Progenitor cell of endocrine pancreas (in vitro differentiated cells): ENCODE measurements at regions not wholly inside any gene's neighbourhood (a gene's known extent, or its start where the extent isn't known, plus 50 kb on each side); places are given as distances from the start of the nearest gene placed in this dataset.

ENCODE experiments used
- DNase-seq: peaks from one replicate; pipeline ENCODE4 v3.0.0; 2021; ENCODE audit warnings: low spot score; ENCODE audit not compliant: unreplicated experiment
- H3K27ac Mint-ChIP-seq: 2 replicates; pipeline ENCODE4 v1.8.0; 2021; ENCODE audit warnings: mild to moderate bottlenecking, moderate library complexity, mixed read lengths
- H3K27me3 Mint-ChIP-seq: 2 replicates; pipeline ENCODE4 v1.8.0; 2021; ENCODE audit warnings: mixed read lengths
- H3K36me3 Mint-ChIP-seq: 2 replicates; pipeline ENCODE4 v1.8.0; 2022; ENCODE audit warnings: mixed read lengths; ENCODE audit not compliant: insufficient read depth
- H3K4me1 Mint-ChIP-seq: 2 replicates; pipeline ENCODE4 v1.8.0; 2021; ENCODE audit warnings: low read depth, mixed read lengths
- H3K4me3 Mint-ChIP-seq: 2 replicates; pipeline ENCODE4 v1.8.0; 2021; ENCODE audit warnings: low read depth, mild to moderate bottlenecking, moderate library complexity, mixed read lengths
- H3K9me3 Mint-ChIP-seq: 2 replicates; pipeline ENCODE4 v1.8.0; 2021; ENCODE audit warnings: low read depth, mixed read lengths
- TF ChIP-seq, protein P1 (sequence below): fragments of 200-600 bp; sonication (generic); IDR thresholded peaks from one replicate; pipeline ENCODE4 v1.5.0; 2021; ENCODE audit warnings: antibody characterized with exemption, mild to moderate bottlenecking; ENCODE audit not compliant: unreplicated experiment

DNA sequence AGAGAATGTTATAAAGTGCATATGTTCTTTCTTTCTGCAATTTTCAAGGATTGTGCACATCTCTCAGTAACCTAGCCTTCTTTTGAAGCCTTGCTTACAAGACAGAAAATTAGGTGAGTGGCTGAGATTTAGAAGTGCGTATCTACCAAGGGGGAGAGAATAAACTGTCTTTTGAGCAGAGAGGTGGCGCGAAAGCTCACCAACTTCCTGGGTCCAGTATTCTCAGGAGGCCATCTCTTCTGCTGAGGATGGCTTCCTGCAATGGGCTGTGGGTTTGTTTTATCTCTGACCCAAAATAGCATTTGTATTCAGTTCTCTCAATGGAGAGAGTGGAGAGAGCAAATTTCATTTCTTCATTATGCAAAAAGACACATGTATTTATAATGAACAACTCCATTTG, 75.4 kb upstream of the RPS23 start:
- no peaks in the 10 kb centered on the region for H3K9me3 Mint-ChIP-seq
- TF ChIP-seq, protein P1, sequence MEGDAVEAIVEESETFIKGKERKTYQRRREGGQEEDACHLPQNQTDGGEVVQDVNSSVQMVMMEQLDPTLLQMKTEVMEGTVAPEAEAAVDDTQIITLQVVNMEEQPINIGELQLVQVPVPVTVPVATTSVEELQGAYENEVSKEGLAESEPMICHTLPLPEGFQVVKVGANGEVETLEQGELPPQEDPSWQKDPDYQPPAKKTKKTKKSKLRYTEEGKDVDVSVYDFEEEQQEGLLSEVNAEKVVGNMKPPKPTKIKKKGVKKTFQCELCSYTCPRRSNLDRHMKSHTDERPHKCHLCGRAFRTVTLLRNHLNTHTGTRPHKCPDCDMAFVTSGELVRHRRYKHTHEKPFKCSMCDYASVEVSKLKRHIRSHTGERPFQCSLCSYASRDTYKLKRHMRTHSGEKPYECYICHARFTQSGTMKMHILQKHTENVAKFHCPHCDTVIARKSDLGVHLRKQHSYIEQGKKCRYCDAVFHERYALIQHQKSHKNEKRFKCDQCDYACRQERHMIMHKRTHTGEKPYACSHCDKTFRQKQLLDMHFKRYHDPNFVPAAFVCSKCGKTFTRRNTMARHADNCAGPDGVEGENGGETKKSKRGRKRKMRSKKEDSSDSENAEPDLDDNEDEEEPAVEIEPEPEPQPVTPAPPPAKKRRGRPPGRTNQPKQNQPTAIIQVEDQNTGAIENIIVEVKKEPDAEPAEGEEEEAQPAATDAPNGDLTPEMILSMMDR: no peak
- no peak overlapping the region for H3K4me3 Mint-ChIP-seq
- no peaks in the 10 kb centered on the region for H3K36me3 Mint-ChIP-seq
- peaks cover 6% of the 10 kb centered on the region for H3K4me1 Mint-ChIP-seq
- H3K27ac Mint-ChIP-seq: no peak overlapping the region
- no peak for DNase-seq
- peaks cover 28% of the 10 kb centered on the region for H3K27me3 Mint-ChIP-seq

DNA sequence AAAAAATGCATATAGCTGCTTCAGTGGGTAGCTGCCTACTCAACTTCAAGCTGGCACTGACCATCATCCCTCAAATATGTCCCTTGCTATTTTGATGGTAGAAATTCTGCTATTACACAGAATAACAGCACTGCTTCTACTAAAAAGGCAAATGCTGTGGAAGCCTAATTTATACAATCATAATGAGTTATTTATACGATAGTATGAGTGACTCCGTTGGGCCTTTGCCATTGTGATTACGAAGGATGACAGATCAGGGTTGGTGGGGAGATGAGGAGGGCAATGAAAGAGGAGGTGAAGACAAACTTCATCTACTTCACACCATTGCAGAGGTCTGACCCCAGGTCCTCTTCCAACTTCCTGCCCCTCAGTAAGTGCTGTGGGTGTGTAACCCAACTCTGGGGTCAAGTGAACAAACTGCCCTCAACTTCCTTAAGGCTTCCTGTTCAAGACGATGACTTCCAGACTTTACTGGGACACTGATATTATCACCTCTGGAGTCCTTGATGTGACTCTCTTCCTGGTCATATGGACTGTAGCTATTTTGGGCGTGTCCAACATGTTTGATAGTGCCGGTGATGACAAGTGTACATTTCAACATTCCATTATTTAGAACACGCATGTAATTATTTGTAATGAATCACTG, 74.1 kb upstream of the RPS23 start:
- Mint-ChIP-seq H3K27ac (no peak overlapping the region), H3K4me3 (no peak overlapping the region), H3K36me3 (no peaks in the 10 kb centered on the region), H3K9me3 (no peaks in the 10 kb centered on the region), H3K27me3 (peaks cover 31% of the 10 kb centered on the region), H3K4me1 (peaks cover 7% of the 10 kb centered on the region)
- no peak for DNase-seq
- TF ChIP-seq, protein P1: no peak

DNA sequence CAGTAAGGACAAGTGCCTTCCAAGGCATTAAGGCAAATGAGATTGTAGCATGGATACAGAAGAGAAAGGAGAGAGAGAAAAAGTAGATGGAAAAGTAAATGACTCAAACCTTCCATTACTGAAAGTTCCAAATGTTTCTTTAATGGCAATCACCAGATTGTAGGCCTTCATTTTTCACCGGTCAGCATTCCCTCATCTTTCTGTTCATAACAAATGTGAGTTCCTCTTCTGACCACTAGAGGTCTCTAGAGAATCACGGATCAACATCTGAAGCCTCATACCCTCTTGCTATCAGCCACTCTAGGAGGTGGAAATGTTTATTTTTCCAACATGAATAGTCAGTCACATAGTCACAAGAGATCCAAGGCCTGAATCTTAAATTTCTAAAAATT, 73.6 kb upstream of the RPS23 start:
- peaks cover 10% of the 10 kb centered on the region for H3K4me1 Mint-ChIP-seq
- H3K4me3 Mint-ChIP-seq: no peak overlapping the region
- DNase-seq: no peak
- H3K36me3 Mint-ChIP-seq: no peaks in the 10 kb centered on the region
- H3K9me3 Mint-ChIP-seq: no peaks in the 10 kb centered on the region
- no peak overlapping the region for H3K27ac Mint-ChIP-seq
- TF ChIP-seq, protein P1: peak; percentile 77
- peaks cover 32% of the 10 kb centered on the region for H3K27me3 Mint-ChIP-seq

DNA sequence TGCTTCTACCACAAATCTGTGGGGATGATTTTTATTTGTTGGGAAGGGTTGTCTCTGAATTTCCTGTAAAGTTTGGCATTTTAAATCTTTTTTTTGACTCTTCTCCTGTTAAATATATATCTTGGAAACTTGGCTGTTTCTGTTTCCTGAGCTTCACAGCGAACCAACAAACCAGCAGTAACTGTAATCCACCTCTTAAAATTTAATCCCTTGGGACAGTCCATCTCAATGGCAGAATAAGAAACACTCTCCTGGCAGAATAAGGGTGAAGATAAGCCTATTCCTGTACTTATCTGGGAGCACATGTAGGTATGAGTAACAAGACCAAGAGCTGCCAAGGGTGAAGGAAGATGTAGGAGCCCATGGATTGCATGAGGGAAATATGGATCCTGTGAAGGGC, 73.1 kb upstream of the RPS23 start:
- Mint-ChIP-seq H3K27ac (no peak overlapping the region), H3K9me3 (no peaks in the 10 kb centered on the region)
- DNase-seq: no peak

DNA sequence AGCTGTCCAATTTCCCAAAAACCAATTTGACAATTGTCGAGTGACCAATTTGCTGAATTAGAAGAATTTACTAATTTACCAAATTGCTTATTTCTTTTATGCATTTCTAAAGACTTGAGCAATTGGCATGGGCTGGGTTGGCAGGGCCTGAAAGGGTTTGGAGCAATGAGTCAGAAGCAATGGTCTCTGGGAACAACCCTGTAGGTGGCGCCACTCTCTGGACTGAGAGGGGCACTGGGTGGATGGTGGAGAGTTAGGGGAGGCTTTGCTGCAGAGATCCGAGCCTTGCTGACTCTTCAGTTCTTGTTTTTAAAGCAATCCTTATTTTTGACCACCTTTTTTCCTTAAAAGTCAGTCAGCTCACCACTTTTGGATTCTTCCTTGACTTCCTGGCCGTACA, 71.5 kb upstream of the RPS23 start:
- peaks cover 32% of the 10 kb centered on the region for H3K27me3 Mint-ChIP-seq
- H3K4me1 Mint-ChIP-seq: peaks cover 23% of the 10 kb centered on the region
- TF ChIP-seq, protein P1: peak; percentile 51
- no peaks in the 10 kb centered on the region for H3K9me3 Mint-ChIP-seq
- H3K27ac Mint-ChIP-seq: no peak overlapping the region
- no peak for DNase-seq
- H3K36me3 Mint-ChIP-seq: no peaks in the 10 kb centered on the region
- no peak overlapping the region for H3K4me3 Mint-ChIP-seq

More for the DNA sequence above, 73.1 kb upstream of the RPS23 start:
- Mint-ChIP-seq H3K36me3 (no peaks in the 10 kb centered on the region), H3K27me3 (peaks cover 32% of the 10 kb centered on the region), H3K4me1 (peaks cover 14% of the 10 kb centered on the region), H3K4me3 (no peak overlapping the region)
- TF ChIP-seq, protein P1: no peak
